ENCODE measurements at regions not wholly inside any gene's neighbourhood (a gene's known extent, or its start where the extent isn't known, plus 50 kb on each side); places are given as distances from the start of the nearest gene placed in this dataset.
"Not testable (repeated sequence)": the region's sequence is repeated elsewhere in the genome, so short reads cannot be mapped to it uniquely, and the experiment has no call there.

DNA sequence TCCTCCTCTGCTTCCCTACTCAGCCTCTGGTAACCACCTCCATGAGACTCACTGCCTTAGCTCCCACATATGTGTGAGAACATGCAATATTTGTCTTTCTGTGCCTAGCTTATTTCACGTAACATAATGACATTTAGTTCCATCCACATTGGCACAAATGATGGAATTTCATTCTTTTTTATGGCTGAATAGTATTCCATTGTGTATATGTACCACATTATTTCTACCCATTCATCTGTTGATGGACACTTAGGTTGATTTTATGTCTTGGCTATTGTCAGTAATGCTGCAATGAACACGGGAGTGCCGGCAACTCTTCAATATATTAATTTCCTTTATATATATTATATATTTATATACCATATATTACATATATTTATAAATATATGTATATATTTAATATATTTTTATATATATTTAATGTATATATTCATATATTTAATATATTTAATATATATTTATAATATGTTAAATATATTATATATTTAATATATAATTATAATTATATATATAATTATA lies 1046.9 kb downstream of the DNAJB9 start:
- DNase-seq (ENCODE audit: low read depth), result no peak

DNA sequence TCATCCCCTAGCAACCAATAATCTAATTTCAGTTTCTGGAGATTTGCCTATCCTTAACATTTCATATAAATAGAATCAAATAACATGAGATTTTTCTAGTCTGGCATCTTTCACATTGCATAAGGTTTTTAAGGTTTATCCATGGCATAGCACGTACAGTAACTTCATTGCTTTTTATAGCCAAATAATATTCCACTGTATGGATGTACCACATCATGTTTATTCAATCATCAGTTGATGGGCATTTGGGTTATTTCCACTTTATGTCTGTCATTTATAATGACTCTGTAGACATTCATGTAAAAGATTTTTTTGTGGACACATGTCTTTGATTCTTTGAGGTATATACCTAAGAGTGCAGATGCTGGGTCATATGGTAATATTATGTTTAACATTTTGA lies 1052.6 kb downstream of the DNAJB9 start:
- no peak for DNase-seq (ENCODE audit: low read depth)

DNA sequence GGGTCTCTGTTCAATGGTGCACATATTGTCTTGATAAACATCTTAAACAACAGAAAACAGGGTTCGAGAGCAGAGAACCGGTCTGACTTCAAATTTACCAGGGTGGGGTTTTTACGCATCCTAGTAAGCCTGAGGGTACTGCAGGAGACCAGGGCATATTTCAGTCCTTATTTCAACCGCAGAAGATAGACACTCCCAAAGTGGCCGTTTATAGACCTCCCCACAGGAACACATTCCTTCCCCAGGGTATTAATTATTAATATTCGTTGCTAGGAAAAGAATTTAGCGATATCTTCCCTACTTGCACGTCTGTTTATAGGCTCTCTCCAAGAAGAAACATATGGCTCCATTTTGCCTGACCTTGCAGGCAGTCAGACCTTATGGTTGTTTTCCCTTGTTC lies 1063.2 kb downstream of the DNAJB9 start:
- DNase-seq (ENCODE audit: low read depth), result not testable (repeated sequence)

DNA sequence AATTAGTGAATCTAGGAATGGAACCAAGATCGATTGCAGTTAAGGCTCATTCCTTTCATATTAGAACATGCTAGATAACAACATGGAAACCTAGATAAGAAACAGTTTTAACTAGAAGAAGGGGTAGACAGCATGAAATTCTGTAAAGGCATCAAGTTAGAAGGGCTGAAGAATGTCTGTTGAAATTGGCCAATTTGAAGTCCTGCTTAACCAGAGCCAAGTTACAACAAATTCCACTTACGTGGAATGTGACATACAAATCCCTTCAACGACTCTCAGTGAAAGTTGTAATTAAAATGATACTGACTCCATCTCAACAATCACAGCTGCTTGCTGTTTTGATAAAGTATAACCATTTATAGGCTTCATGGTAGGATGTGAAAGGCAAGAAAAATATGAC lies 1065.7 kb downstream of the DNAJB9 start:
- no peak for DNase-seq (ENCODE audit: low read depth)

DNA sequence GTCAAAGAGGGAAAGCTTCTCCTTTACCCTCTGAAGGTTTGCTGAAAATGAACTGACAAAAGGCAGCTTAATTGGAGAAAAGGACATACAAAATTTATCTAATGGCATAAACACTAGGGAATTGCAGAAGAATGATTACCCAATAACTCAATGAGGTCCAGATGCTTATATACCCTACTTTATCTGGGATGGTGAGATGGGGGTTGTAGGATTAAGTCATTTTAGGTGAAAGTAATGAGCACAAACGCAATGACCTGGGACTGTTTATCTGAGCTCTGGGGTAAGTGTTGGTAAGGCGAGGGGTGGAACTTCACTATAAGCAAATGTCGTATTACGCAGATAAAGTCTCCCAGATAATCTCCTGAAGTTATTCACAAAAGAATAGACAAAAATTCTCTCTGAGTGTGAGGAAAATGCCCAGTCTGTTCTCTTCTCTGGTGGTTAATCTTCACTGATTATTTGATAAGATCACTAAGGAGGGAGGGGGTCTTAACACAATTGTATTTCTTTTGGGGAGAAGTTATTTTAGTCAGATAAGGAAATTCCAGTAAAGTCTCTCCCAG lies 1067.8 kb downstream of the DNAJB9 start:
- no peak for DNase-seq (ENCODE audit: low read depth)

DNA sequence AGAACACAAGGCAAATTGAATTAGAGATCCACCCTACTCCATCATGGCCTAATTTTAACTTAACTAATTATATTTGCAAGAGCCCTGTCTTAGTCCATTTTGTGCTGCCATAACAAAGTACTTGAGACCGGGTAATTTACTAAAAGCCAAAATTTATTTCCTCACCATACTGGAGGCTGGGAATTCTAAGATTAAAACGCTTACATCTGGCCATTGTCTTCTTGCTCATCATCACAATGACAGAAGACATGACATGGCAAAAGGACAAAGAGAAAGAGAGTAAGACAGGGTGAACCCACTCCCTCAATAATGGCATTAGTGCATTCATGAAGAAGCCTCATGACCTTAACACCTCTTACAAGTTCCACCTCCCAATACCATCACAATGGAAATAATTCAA lies 1068.6 kb downstream of the DNAJB9 start:
- no peak for DNase-seq (ENCODE audit: low read depth)

DNA sequence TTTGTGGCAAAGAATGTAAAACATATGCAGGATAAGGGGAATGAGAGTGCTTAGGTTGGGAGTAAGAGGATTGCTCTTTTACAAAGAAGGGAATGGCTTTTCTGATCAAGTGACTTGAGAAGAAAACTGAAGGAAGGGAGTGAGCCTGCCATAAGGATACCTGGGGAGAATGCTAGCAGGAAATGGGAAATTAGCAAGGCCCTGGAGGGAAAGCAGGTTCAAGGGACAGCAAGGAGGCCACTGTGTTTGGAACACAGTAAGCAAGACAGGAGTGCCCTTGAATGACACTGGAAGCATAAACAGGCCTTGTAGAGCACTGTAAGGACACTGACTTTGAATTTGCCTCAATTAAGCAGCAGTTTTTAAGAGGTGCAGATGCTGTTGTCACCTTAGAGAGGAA lies 1069.9 kb downstream of the DNAJB9 start:
- DNase-seq (ENCODE audit: low read depth), result no peak

DNA sequence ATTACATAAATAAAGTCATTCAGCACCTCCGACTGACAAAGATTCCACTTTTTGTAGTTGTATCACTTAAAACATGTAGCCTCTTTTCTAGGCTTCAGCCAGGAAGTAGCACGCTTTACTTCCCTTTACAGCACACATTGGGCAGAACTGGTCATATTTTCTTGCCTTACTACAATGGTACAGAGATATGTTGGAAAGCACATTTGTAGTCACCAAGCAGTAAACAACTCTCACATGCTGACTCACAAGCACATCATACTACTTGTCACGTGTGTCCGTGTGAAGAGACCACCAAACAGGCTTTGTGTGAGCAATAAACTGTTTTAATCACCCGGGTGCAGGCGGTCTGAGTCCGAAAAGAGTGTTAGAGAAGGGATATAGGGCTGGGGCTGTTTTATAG lies 1071.8 kb downstream of the DNAJB9 start:
- no peak for DNase-seq (ENCODE audit: low read depth)

DNA sequence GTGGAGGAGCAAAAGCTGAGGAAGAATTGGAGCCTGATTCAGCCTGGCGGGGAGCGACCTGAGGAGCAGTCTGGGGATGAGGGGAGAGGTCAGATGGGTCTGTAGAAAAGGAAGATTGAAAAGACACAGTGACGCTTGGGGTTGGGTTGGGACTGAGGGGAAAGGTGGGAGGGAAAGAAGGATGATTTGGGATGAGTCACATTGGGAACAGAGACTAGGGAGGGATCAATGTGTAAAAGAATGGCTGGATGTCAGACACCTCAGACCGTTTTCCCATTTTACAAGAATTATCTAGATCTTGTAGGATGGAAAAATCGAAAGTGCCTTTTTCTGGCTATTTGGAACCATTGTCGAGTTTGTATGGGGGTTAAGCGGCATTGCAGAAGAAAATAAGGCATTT lies 1076.5 kb downstream of the DNAJB9 start:
- DNase-seq (ENCODE audit: low read depth), result no peak

DNA sequence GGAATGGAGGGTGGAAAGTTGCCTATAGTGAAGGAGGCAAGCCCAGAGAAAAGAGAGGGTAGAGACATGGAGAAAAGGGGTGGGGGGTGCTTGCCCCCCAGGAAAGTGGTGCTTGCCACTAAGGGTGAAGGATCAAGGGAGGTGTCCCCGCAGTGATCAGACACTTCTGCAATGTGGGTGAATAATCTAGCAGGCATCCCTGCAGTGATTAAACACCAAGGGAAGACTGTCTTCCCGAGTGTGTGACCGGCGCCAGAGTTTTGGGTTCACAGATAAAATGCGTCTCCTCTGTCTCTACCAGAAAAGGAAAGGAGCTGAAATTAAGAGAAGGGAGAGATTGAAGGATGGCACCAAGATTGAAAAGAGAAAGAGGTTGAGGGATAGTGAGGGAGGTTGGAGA lies 1076.9 kb downstream of the DNAJB9 start:
- not testable (repeated sequence) for DNase-seq (ENCODE audit: low read depth)

DNA sequence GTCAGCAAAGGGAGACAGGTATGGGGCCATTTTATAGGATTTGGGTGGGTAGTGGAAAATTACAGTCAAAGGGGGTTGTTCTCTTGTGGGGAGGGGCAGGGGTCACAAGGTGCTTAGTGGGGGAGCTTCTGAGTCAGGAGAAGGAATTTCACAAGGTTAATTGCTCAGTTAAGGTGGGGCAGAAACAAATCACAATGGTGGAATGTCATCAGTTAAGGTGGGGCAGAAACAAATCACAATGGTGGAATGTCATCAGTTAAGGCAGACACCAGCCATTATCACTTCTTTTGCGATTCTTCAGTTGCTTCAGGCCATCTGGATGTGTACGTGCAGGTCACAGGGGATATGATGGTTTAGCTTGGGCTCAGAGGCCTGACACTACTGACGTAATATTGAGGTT lies 1077.6 kb downstream of the DNAJB9 start:
- not testable (repeated sequence) for DNase-seq (ENCODE audit: low read depth)

DNA sequence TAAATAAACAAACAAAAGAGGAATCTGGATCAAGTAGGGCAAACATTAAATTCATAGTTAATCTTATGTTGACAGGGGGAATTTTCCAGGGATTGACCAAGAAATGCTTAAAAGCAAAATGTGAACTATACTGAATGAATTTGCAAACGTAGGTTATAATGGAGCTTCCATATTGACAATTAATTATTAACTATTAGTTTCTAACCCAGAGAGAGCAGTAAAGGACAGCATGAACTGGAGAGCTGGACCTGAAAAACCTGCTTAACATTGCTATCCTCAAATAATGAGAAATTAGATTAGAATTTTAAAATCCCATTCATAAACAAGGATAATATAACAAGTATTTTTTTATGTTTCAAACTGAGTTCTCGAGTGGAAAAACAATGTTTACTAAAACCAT lies 1089.6 kb downstream of the DNAJB9 start:
- DNase-seq (ENCODE audit: low read depth), result no peak

DNA sequence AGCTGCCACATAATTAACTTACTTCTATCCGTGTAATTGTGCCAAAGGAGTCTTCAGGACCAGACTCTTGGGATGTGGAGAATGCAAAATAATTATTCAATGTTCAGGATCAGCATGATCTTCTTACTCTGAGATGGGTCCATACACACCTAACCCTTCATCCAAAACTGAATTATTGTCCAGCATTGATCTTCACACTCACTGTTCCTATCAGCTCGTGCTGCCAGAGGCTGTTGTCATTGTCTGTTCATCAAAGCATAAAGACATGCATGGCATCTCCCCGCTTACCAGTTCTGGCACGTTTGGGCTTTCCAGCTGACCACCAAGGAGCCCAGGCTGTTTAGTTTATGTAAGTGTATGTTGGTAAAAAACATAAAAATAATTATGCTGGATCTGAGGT lies 1090.7 kb downstream of the DNAJB9 start:
- no peak for DNase-seq (ENCODE audit: low read depth)

DNA sequence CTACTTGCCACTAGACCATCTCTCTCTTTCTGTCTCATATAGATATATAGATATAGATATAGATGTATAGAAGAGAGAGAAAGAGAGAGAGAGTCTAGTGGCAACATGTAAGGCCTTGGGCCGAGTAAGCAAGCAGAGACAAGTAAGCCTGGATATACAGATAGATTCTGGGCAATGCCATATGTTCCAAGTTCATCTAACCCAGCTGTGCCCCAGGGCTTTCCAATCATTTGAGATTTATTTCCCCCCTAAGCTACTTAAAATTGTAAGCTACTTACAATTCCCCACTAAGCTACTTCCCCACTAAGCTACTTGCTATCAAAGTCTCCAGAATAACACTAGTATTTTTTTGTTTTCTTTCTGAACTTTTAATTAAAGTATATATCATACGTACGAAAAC lies 1094.1 kb downstream of the DNAJB9 start:
- DNase-seq (ENCODE audit: low read depth), result no peak

DNA sequence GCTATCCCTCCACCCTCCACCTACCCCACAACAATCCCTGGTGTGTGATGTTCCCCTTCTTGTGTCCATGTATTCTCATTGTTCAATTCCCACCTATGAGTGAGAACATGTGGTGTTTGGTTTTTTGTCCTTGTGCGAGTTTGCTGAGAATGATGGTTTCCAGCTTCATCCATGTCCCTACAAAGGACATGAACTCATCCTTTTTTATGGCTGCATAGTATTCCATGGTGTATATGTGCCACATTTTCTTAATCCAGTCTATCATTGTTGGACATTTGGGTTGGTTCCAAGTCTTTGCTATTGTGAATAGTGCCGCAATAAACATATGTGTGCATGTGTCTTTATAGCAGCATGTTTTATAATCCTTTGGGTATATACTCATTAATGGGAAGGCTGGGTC lies 1117.6 kb downstream of the DNAJB9 start:
- not testable (repeated sequence) for DNase-seq (ENCODE audit: low read depth)

DNA sequence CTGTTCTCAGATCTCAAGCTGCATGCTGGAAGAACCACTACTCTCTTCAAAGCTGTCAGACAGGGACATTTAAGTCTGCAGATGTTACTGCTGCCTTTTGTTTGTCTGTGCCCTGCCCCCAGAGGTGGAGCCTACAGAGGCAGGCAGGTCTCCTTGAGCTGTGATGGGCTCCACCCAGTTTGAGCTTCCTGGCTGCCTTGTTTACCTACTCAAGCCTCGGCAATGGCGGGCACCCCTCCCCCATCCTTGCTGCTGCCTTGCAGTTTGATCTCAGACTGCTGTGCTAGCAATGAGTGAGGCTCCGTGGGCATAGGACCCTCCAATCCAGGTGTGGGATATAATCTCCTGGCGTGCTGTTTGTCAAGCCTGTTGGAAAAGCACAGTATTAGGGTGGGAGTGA lies 1122.9 kb downstream of the DNAJB9 start:
- not testable (repeated sequence) for DNase-seq (ENCODE audit: low read depth)

DNA sequence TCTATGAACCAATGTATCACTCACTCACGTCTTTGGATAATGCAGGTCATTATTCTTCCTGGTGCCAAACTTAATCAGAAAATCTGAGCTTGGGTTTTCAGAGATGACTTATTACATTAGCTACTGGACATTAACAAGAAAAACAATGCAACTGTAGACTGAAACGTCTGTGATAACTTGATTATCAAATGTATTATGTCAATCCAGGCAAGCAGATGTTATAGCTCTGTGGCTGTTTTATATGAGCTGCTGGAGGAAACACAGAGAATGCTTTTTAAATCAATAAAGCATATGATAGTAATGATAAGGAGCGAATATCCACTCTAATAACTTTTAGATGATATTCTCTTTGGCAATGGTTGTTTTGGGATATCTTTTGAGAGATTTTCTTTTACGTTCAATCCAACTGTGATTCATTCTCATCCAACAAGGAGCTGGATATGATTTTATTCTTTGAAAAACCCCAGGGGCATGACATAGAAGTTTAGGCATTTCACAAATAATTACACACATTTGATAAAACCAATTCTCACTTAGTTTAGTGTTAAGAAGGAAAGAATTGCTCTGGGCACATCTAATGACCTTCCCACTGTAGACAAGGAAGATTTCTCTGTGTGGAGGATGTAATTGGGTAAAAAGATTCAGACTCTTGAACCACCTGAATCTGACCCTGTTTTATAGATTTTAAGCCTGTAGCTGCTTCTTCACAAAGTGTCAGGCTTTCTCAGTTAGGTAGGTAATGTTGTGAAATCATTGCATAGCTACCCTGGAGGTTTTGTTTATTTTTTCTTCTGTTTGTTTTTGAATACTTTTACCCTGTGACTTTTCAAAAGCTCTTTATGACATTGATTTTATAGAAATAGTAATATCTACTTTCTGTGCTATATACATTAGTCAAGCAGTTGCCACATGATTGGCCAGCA lies 1124.7 kb downstream of the DNAJB9 start:
- DNase-seq (ENCODE audit: low read depth), result no peak

DNA sequence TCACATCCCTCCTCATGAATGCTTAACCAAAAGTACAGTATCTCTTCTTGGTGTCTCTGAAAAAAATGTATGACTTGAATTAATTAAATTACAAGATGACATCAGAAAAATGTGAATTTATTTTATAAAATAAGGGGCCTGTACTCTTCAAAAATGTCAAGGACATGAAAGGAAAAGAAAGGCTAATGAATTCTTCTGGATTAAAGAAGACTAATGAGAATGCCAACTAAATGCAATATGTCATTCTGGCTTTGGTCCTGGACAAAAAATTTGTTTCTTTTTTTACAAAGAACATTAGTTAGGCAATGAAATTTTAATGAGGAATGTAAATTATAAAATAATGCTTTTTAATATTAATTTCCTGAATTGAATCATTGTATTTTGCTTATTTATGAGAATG lies 1125.7 kb downstream of the DNAJB9 start:
- DNase-seq (ENCODE audit: low read depth), result no peak

DNA sequence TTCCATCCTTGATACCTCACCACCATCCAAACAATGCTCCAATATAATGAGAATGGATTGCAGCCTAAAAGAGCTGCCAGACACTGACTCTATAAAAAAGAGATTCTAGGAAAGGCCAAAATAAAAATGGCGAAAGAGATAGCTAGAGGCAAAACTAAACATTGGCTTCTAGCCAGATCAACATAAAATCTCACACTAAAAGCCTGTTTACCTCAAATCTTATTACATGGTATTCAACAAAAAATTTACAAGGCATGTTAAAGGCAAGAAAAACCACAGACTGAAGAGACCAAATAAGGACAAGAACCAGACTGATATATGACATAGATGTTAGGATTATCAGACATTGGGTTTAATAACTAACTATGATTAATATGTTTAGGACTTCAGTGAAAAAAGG lies 1127.0 kb downstream of the DNAJB9 start:
- DNase-seq (ENCODE audit: low read depth), result no peak

DNA sequence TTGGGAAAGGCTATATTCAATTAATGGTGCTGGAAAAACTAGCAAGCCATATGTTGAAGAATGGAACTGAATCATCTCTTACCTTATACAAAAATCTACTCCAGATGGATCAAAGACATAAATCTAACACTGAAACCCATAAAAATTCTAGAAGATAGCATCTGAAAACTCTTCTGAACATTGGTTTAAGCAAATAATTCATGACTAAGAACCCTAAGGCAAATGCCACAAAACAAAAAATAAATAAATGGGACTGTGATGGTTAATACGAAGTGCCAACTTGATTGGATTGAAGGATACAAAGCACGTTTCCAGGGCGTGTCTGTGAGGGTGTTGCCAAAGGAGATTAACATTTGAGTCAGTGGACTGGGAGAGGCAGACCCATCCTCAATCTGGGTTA lies 1130.0 kb downstream of the DNAJB9 start:
- no peak for DNase-seq (ENCODE audit: low read depth)

DNA sequence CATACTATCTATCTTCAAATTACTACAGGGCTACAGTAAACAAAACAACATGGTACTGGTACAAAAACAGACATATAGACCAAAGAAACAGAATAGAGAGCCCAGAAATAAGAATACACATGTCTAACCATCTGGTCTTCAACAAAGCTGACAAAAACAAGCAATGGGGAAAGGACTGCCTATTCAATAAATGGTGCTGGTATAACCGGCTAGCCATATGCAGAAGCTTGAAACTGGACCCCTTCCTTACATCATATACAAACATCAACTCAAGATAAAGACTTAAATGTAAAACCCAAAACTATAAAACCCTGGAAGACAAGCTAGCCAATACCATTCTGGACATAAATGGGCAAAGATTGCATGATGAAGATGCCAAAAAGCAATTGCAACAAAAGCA lies 1143.7 kb downstream of the DNAJB9 start:
- no peak for DNase-seq (ENCODE audit: low read depth)

DNA sequence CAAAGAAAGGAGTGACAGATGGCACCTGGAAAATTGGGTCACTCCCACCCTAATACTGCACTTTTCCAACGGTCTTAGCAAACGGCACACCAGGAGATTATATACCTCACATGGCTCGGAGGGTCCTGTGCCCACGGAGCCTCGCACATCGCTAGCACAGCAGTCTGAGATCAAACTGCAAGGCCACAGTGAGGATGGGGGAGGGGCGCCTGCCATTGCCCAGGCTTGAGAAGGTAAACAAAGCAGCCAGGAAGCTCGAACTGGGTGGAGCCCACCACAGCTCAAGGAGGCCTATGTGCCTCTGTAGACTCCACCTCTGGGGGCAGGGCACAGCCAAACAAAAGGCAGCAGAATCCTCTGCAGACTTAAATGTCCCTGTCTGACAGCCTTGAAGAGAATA lies 1149.7 kb downstream of the DNAJB9 start:
- DNase-seq (ENCODE audit: low read depth), result not testable (repeated sequence)

DNA sequence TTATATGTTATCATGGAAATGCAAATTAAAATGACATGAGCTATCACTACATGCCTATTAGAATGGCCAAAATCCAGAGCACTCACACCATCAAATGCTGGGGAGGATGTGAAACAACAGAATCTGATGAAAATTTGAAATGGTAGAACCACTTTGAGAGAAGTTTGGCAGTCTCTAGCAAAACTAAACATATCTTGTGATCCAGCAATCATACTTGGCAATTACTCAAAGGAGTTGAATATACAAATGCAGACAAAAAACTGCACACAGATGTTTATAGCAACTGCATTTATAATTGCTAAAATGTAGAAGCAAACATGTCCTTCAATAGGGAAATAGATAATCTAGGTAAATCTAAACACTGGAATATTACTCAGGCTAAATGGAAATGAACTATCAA lies 1164.9 kb downstream of the DNAJB9 start:
- DNase-seq (ENCODE audit: low read depth), result no peak

All from LHCN-M2 (cell line).